HG03159 (cell line): ENCODE measurements at regions not wholly inside any gene's neighbourhood (a gene's known extent, or its start where the extent isn't known, plus 50 kb on each side); places are given as distances from the start of the nearest gene placed in this dataset.
A peak's percentile ranks its signal among the peaks of the same experiment; 100 is the strongest.
"Not testable (repeated sequence)": the region's sequence is repeated elsewhere in the genome, so short reads cannot be mapped to it uniquely, and the experiment has no call there.

Experiments
- ATAC-seq: cut with Tn5 transposase; IDR thresholded peaks from one replicate; pipeline ENCODE4 v1.9.1; 2021; ENCODE audit warnings: mild to moderate bottlenecking, moderate library complexity; ENCODE audit not compliant: unreplicated experiment

- ATAC-seq: no peak
These were observed 53.7 kb upstream of the OTOGL start for GRCh38 chr12:80045594-80045993.

GRCh38 chr12:80044694-80045046, 54.7 kb upstream of the OTOGL start:
- ATAC-seq: no peak

GRCh38 chr12:80041692-80042091, 57.6 kb upstream of the OTOGL start:
- ATAC-seq: no peak

- no peak for ATAC-seq
These were observed 58.3 kb upstream of the OTOGL start for GRCh38 chr12:80041071-80041470.

- no peak for ATAC-seq
These were observed 59.1 kb upstream of the OTOGL start for GRCh38 chr12:80040075-80040738.

- ATAC-seq: no peak
These were observed 61.2 kb upstream of the OTOGL start for GRCh38 chr12:80038062-80038560.

- ATAC-seq: no peak
These were observed 65.9 kb upstream of the OTOGL start for GRCh38 chr12:80033448-80033847.

- ATAC-seq: no peak
These were observed 66.4 kb upstream of the OTOGL start for GRCh38 chr12:80032946-80033345.

- ATAC-seq: no peak
These were observed 68.1 kb upstream of the OTOGL start for GRCh38 chr12:80031229-80031628.

GRCh38 chr12:80025638-80026037, 73.7 kb upstream of the OTOGL start:
- no peak for ATAC-seq

- ATAC-seq: no peak
These were observed 79.6 kb upstream of the OTOGL start for GRCh38 chr12:80019691-80020090.

GRCh38 chr12:80018119-80018518, 81.2 kb upstream of the OTOGL start:
- no peak for ATAC-seq

- ATAC-seq: no peak
These were observed 82.0 kb upstream of the OTOGL start for GRCh38 chr12:80017261-80017870.

- ATAC-seq: no peak
These were observed 81.8 kb upstream of the PPP1R12A start for GRCh38 chr12:80016684-80017083.

- no peak for ATAC-seq
These were observed 80.8 kb upstream of the PPP1R12A start for GRCh38 chr12:80015660-80016059.

GRCh38 chr12:80003744-80004143, 68.8 kb upstream of the PPP1R12A start:
- not testable (repeated sequence) for ATAC-seq

GRCh38 chr12:80001562-80001961, 66.7 kb upstream of the PPP1R12A start:
- no peak for ATAC-seq

- no peak for ATAC-seq
These were observed 65.9 kb upstream of the PPP1R12A start for GRCh38 chr12:80000831-80001230.

GRCh38 chr12:79998554-79998953, 63.7 kb upstream of the PPP1R12A start:
- ATAC-seq: no peak

GRCh38 chr12:79997096-79997791, 62.3 kb upstream of the PPP1R12A start:
- ATAC-seq: peak; percentile 100

GRCh38 chr12:79995385-79996084, 60.6 kb upstream of the PPP1R12A start:
- not testable (repeated sequence) for ATAC-seq
